KMS-11 (cell line): ENCODE measurements at regions not wholly inside any gene's neighbourhood (a gene's known extent, or its start where the extent isn't known, plus 50 kb on each side); places are given as distances from the start of the nearest gene placed in this dataset.
A peak's percentile ranks its signal among the peaks of the same experiment; 100 is the strongest.

Experiments
- H2AFZ ChIP-seq: fragments of 200-600 bp; sonication (generic); 2 replicates; pipeline ENCODE4 v1.6.1; 2016; ENCODE audit warnings: antibody characterized with exemption, mixed run types, low read depth
- H3K27ac ChIP-seq: fragments of 200-600 bp; sonication (generic); 2 replicates; pipeline ENCODE4 v1.6.1; 2016; ENCODE audit warnings: mild to moderate bottlenecking, mixed run types
- H3K27me3 ChIP-seq: fragments of 200-600 bp; sonication (generic); 2 replicates; pipeline ENCODE4 v1.6.1; 2017; ENCODE audit warnings: mild to moderate bottlenecking, low read depth, mixed run types, moderate library complexity; ENCODE audit not compliant: insufficient read depth
- H3K36me3 ChIP-seq: fragments of 200-600 bp; sonication (generic); 2 replicates; pipeline ENCODE4 v1.6.1; 2017; ENCODE audit warnings: mild to moderate bottlenecking, mixed run types; ENCODE audit not compliant: insufficient read depth
- H3K4me1 ChIP-seq: fragments of 200-600 bp; sonication (generic); 2 replicates; pipeline ENCODE4 v1.6.1; 2016; ENCODE audit warnings: mild to moderate bottlenecking, low read depth, mixed run types; ENCODE audit not compliant: poor library complexity, severe bottlenecking
- H3K4me2 ChIP-seq: fragments of 200-600 bp; sonication (generic); 2 replicates; pipeline ENCODE4 v1.7.0; 2016; ENCODE audit warnings: mild to moderate bottlenecking, mixed run types
- H3K4me3 ChIP-seq: fragments of 200-600 bp; sonication (generic); IDR thresholded peaks from 2 replicates; pipeline ENCODE4 v1.6.1; 2017; ENCODE audit warnings: low read depth, low read length, mixed read lengths; ENCODE audit not compliant: insufficient read depth
- H3K79me2 ChIP-seq: fragments of 200-600 bp; sonication (generic); 2 replicates; pipeline ENCODE4 v1.6.1; 2016; ENCODE audit warnings: low read depth, mixed run types; ENCODE audit not compliant: insufficient read depth
- H3K9ac ChIP-seq: fragments of 200-600 bp; sonication (generic); 2 replicates; pipeline ENCODE4 v1.6.1; 2016; ENCODE audit warnings: mild to moderate bottlenecking, mixed run types
- H4K20me1 ChIP-seq: fragments of 200-600 bp; sonication (generic); 2 replicates; pipeline ENCODE4 v1.6.1; 2016; ENCODE audit warnings: mild to moderate bottlenecking, mixed run types; ENCODE audit not compliant: insufficient read depth
- TF ChIP-seq, protein P1 (sequence below): fragments of 200-600 bp; sonication (generic); conservative IDR thresholded peaks from 2 replicates; pipeline ENCODE4 v1.6.1; 2017; ENCODE audit warnings: low read depth, mild to moderate bottlenecking, antibody characterized with exemption, low read length, moderate library complexity, mixed read lengths

- TF ChIP-seq, protein P1, sequence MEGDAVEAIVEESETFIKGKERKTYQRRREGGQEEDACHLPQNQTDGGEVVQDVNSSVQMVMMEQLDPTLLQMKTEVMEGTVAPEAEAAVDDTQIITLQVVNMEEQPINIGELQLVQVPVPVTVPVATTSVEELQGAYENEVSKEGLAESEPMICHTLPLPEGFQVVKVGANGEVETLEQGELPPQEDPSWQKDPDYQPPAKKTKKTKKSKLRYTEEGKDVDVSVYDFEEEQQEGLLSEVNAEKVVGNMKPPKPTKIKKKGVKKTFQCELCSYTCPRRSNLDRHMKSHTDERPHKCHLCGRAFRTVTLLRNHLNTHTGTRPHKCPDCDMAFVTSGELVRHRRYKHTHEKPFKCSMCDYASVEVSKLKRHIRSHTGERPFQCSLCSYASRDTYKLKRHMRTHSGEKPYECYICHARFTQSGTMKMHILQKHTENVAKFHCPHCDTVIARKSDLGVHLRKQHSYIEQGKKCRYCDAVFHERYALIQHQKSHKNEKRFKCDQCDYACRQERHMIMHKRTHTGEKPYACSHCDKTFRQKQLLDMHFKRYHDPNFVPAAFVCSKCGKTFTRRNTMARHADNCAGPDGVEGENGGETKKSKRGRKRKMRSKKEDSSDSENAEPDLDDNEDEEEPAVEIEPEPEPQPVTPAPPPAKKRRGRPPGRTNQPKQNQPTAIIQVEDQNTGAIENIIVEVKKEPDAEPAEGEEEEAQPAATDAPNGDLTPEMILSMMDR, result no peak
- Histone ChIP-seq H2AFZ (no peak overlapping the region), H3K4me1 (peaks cover 24% of the 10 kb centered on the region), H3K4me3 (no peak overlapping the region), H3K36me3 (no peaks in the 10 kb centered on the region), H3K27ac (no peak overlapping the region), H3K9ac (no peak overlapping the region), H3K27me3 (no peaks in the 10 kb centered on the region), H3K79me2 (no peaks in the 10 kb centered on the region), H4K20me1 (no peaks in the 10 kb centered on the region), H3K4me2 (0 out of 2 replicates have a peak overlapping the region, but pooled peaks have one; percentile 25)
Observed at GRCh38 chrX:95662200-95662599, 1022.4 kb upstream of the DIAPH2 start.

DNA sequence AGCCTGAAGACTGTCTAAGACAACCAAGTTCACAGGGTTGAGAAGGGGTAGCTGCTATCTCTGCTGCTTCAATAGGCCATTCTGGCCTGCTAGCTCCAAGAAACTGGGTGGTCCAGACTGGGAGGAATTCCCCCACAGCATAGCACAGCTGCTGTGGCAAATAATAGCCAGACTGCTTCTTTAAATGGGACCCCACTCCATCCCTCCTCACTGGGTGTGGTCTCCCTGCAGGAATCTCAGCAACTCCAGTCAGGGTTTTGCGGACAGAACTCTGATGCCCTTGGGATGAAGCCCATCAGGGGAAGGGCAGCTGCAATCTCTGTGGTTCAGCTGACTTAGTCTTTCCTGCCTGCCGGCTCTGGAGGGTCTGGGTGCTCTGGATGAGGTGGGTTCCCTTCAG is 1018.6 kb upstream of the DIAPH2 start:
- H4K20me1 ChIP-seq, result no peaks in the 10 kb centered on the region
- H3K27me3 ChIP-seq, result no peaks in the 10 kb centered on the region
- H3K36me3 ChIP-seq, result no peaks in the 10 kb centered on the region
- H3K27ac ChIP-seq, result no peak overlapping the region
- H3K9ac ChIP-seq, result no peak overlapping the region
- H2AFZ ChIP-seq, result no peak overlapping the region
- TF ChIP-seq, protein P1, result no peak
- H3K4me3 ChIP-seq, result no peak overlapping the region
- H3K79me2 ChIP-seq, result no peaks in the 10 kb centered on the region
- H3K4me2 ChIP-seq, result no peak overlapping the region
- H3K4me1 ChIP-seq, result peaks cover 14% of the 10 kb centered on the region

- H3K4me2 ChIP-seq, result no peak overlapping the region
- H3K27me3 ChIP-seq, result no peaks in the 10 kb centered on the region
- H3K4me1 ChIP-seq, result no peaks in the 10 kb centered on the region
- H3K27ac ChIP-seq, result no peak overlapping the region
- H3K79me2 ChIP-seq, result no peaks in the 10 kb centered on the region
- TF ChIP-seq, protein P1, result no peak
- H3K36me3 ChIP-seq, result no peaks in the 10 kb centered on the region
- H4K20me1 ChIP-seq, result no peaks in the 10 kb centered on the region
- H2AFZ ChIP-seq, result no peak overlapping the region
- no peak overlapping the region for H3K4me3 ChIP-seq
- H3K9ac ChIP-seq, result no peak overlapping the region
Observed at GRCh38 chrX:95675011-95675410, 1009.6 kb upstream of the DIAPH2 start.

- H2AFZ ChIP-seq, result no peak overlapping the region
- H3K79me2 ChIP-seq, result no peaks in the 10 kb centered on the region
- H3K4me3 ChIP-seq, result no peak overlapping the region
- no peaks in the 10 kb centered on the region for H4K20me1 ChIP-seq
- no peak overlapping the region for H3K9ac ChIP-seq
- no peak overlapping the region for H3K27ac ChIP-seq
- TF ChIP-seq, protein P1, result no peak
- no peak overlapping the region for H3K4me2 ChIP-seq
- no peaks in the 10 kb centered on the region for H3K36me3 ChIP-seq
- no peaks in the 10 kb centered on the region for H3K27me3 ChIP-seq
- H3K4me1 ChIP-seq, result no peaks in the 10 kb centered on the region
Observed at GRCh38 chrX:95675794-95676193, 1008.8 kb upstream of the DIAPH2 start.
